Stimulated activated CD4-positive, alpha-beta T cell treated with anti-CD3 and anti-CD28 coated beads, TNF-alpha, amount 100 ng/mL, for 1 hour (primary cell): ENCODE measurements at regions not wholly inside any gene's neighbourhood (a gene's known extent, or its start where the extent isn't known, plus 50 kb on each side); places are given as distances from the start of the nearest gene placed in this dataset.
"Not testable (repeated sequence)": the region's sequence is repeated elsewhere in the genome, so short reads cannot be mapped to it uniquely, and the experiment has no call there.

ENCODE experiments used
- DNase-seq, 3 donors: peaks; one replicate each; pipeline ENCODE4 v3.0.0-alpha.2; 2020; ENCODE audit warnings: low read depth in 3 of 3, low spot score in 1 of 3

DNA sequence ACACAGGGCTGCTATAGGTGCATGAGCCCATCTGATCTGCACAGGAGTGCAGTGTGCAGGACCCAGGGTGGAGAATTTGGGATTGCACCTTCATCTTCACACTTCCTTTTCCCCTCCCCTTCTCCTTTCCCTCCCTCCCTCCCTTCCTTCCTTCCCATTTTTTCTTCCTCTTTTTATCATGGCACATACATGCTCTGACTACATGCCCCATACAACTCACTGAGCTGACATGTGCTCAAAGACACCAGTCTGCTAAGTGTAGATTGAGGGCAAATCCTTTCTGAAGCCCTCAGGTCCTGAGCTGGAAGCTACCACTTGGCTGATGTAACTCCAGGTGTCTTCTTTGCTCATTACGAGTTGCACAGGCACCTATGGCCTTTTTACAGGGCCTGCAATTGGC, 365.3 kb upstream of the ZNF32 start:
- DNase-seq, result no peak

- no peak for DNase-seq
These were observed 364.2 kb upstream of the ZNF32 start for GRCh38 chr10:44012921-44013320.

GRCh38 chr10:44011603-44011981, 362.9 kb upstream of the ZNF32 start:
- no peak for DNase-seq

DNA sequence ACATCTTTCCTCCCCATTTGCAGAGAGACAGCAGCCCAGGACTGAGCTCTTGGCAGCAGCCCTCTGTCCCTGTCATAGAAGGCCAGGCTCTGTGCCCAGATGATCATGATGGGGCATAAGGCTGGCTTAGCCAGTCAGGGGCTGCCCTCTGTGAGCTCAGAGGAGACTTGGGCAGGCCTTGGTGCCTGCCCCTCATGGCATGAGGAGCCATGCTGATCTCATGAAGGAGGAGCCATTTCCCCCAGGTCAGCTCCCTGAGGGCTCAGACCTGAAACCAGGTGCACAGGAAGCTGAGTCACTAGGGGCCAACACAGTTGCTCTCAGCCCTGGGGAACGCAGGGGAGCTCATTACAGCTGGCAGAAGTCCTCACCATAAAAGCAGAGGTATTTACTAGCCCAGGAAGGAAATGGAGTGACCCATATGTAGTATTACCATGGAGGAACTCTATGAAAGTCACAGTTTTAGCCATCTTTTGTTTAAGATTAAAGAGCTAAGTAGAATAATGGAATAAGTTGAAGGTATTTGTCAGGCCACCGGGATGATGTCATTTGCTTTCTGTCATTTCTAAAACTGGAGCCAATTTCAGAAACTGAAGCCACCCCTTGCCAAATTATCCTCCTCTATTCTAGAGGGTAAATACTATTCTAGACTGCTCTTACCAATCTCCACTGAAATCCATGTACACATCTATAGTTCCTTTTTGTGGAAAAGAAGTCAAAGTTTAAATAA, 362.4 kb upstream of the ZNF32 start:
- DNase-seq, result no peak

GRCh38 chr10:44009891-44010632, 361.4 kb upstream of the ZNF32 start:
- DNase-seq, result no peak

DNA sequence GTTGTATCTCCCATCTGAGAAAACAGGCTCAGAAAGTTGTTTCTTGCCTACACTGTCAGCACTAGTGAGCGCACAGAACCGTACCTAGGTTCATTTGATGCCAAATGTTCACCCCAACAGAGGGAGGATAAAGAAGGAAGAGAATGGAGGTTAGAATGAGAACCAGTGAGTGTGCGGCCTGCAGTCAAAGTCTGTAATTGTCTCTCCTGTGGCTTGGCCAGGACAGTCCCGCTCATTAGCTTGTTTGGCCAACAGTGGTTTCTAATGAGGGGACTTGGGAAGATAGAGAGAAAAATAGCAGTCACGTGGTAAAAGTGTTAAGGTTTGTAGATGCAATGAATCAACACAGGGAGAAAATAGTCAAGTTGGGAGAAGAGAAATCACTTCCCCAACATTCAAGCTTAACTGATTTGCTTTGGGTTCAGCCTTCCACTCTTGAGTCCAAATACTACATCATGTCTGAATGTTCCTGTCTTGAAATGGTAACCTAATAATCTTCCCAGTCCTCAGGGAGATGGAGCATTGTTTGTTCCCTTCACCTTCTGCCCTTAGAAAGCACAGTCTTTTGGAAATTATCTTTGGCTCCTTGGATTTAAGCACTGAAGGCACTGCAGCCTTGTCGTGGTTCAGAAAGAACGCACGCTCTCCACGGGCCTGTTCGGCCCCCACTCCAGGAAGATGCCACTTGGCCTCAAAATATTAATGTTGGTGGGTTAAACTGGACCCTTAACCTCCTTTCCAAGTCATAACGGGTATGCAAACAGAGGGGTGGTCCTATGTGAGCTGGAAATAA, 360.4 kb upstream of the ZNF32 start:
- no peak for DNase-seq

DNA sequence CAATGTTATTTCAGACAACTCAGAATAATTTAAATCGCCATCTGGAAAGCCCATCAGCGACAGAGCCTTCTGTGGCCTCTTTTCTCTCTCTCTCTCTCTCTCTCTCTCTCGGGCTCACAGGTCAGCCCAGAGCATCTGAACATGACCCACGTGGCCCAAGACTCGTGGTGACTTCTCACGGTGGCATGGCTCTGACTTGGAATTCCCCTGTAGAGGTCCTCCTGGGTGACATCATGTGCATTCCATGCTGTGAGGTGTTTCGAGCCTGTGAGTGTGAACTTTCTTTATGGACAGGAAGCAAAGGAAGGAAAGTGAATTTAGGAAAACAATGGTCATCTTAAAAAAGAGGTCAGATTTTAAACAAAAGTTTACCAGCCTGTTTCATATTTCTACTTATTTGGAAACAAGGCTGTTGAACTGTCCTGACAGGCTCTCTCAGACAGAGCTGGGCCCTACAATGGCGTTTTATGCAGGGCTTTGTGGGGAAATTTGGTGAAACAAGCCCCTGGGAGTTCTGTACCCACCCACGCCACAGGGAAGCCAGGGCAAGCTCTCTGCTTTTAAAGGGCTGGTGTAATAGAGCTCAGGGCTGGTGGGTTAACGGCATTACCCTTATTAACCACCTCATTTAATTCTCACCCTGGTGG, 359.7 kb upstream of the ZNF32 start:
- no peak for DNase-seq

DNA sequence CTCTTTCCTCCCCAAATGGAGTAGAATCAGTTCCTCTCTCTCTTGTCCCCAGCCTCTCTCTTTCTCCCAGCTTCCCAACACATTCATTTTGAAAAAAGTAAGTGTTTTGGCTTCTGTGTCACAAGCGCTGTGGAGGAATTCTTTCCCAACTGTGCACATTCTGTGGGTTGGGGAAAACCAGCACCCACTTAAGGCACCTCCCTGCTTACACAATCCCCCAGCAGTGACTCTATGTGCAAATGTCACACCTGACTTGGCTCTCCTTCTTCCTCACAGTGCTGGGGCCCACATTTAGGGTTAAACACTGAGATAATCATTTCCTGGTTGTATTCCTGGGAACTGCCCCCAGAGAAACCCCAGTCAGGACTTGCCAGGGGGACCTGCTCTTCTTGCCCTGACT, 358.1 kb upstream of the ZNF32 start:
- no peak for DNase-seq

DNA sequence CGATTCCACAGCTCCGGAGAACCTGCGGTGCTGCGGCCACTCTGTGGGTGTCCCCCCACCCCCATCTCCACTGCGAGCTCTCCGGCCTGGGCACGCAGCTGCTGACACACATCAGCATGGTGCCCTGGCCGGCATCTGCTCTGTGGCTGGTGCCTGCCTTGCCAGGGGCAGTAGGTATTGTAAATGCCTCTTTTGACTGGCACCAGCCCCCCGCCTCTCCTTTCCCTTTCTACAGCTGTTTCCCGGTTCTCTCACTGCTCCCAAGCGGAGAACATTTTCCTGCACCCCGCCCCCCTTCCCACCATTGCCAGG, 357.1 kb upstream of the ZNF32 start:
- no peak for DNase-seq

- no peak for DNase-seq
These were observed 356.5 kb upstream of the ZNF32 start for GRCh38 chr10:44004913-44005787.

GRCh38 chr10:43998021-43998809, 349.5 kb upstream of the ZNF32 start:
- no peak for DNase-seq

GRCh38 chr10:43997330-43997729, 348.6 kb upstream of the ZNF32 start:
- no peak for DNase-seq

- DNase-seq, result no peak
These were observed 345.9 kb upstream of the ZNF32 start for GRCh38 chr10:43994539-43994938.

GRCh38 chr10:43992816-43993215, 344.1 kb upstream of the ZNF32 start:
- DNase-seq, result not testable (repeated sequence)

DNA sequence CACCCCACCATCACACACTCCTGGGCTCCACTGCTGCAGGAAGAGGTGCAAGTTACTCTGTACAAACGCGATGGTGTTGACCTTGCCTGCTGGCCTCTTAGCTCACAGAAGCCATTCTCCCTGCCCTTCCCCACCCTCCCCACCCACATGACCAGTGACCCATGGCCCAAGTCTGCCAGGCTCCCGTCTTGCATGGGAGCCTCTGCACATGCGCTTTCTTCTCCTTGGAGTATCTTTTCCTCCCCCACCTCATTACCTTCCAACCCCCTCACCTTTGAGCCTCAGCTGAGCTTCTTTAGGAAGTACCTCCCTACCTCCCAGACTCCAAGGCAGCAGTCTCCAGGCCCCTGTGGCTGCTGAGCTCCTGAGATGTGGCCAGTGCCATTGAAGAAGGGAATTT, 337.7 kb upstream of the ZNF32 start:
- no peak for DNase-seq

GRCh38 chr10:43985941-43986340, 337.3 kb upstream of the ZNF32 start:
- no peak for DNase-seq

GRCh38 chr10:43983856-43984271, 335.2 kb upstream of the ZNF32 start:
- no peak for DNase-seq

DNA sequence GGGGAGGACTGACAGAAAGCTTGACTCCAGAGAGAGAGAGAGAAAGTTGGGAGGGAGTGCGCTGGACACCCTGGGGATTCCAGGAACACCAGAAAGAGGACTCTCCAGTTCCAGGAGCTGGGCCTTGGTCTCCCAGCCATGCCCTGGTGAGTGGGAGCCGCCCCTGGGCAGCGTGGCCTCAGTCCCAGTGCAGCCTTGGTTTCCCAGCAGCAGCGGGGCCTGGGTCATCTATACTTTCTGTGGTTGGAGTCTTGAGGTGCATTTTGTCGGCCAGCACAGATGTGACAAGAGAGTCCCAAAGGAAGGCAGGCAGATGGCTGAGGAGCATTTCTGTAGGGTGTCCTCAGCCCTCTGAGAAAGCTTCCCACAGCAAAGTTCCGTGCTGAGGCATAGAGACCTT, 334.7 kb upstream of the ZNF32 start:
- no peak for DNase-seq

- DNase-seq, result no peak
These were observed 333.6 kb upstream of the ZNF32 start for GRCh38 chr10:43982250-43982649.

GRCh38 chr10:43981696-43982095, 333.0 kb upstream of the ZNF32 start:
- DNase-seq, result no peak
